ENCODE measurements at regions not wholly inside any gene's neighbourhood (a gene's known extent, or its start where the extent isn't known, plus 50 kb on each side); places are given as distances from the start of the nearest gene placed in this dataset.

DNA sequence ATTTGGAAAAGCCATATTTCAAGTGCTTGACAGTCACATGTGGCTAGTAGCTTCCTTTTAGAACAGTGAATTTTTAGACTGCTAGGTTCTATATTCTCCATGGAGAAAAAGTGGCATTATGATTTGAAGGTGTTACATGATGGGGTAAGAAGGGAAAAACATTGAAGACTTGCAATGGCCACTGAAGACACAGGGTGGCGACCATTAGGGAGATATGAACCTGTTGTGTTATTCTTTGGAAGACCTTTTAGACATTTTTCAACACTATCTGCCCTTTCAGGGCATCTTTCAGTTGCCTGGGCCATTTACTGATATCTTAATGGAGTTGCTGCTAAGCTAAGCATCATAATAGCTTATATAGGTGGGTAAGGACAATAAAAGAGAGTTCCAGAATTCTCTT is 1387.2 kb downstream of the SUCLG1 start:
- intact Hi-C loops (cut with DNase I): no loop called here
- TF ChIP-seq CTCF (IDR thresholded peaks at IDR 0.05): no peak
- no peak for TF ChIP-seq POLR2A (IDR thresholded peaks at IDR 0.05)
- DNase-seq (no peak), ATAC-seq (no peak)
- H3K36me3 ChIP-seq: no peaks in the 10 kb centered on the region
- 86 to 100% (median 91%) methylated on average over 1 of the region's 1 CpG for WGBS, 4 donors
- no peak overlapping the region for H3K4me3 ChIP-seq
- H3K4me1 ChIP-seq: no peaks in the 10 kb centered on the region
- no peaks in the 10 kb centered on the region for H3K9me3 ChIP-seq
- H3K27me3 ChIP-seq: no peaks in the 10 kb centered on the region
- H3K27ac ChIP-seq: no peak overlapping the region

- intact Hi-C loops (cut with DNase I): no loop called here
- no peak for DNase-seq
- Histone ChIP-seq H3K36me3 (no peaks in the 10 kb centered on the region), H3K9me3 (no peaks in the 10 kb centered on the region), H3K4me1 (no peaks in the 10 kb centered on the region), H3K27ac (no peak overlapping the region), H3K4me3 (no peak overlapping the region), H3K27me3 (no peaks in the 10 kb centered on the region)
- TF ChIP-seq POLR2A (IDR thresholded peaks at IDR 0.05) (no peak), CTCF (IDR thresholded peaks at IDR 0.05) (no peak)
- no peak for ATAC-seq
- WGBS, 4 donors: 92 to 96% (median 94%) methylated on average over 5 of the region's 5 CpGs
These were observed 1387.7 kb downstream of the SUCLG1 start for GRCh38 chr2:83071352-83071751.

DNA sequence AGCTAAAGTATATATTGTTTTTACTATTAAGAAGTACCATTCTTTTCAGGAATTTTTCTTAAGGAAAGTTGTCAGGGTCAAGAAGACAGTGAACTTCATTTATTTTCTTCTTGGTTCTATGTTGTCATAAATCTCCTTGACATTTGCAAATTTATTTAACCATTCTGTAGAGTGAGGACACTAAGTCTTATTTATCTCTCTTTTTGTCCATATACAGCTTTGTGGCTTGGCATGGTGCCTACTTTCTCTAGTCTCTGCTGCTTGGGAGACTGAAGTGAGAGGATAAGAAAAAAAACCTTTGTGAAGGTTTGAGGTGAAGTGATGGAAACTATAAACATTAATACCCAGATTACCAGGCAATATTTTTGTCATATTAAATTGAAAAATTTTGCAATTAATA is 1389.4 kb downstream of the SUCLG1 start:
- no peak overlapping the region for H3K4me3 ChIP-seq
- no peaks in the 10 kb centered on the region for H3K4me1 ChIP-seq
- no peaks in the 10 kb centered on the region for H3K9me3 ChIP-seq
- no peak overlapping the region for H3K27ac ChIP-seq
- H3K36me3 ChIP-seq: no peaks in the 10 kb centered on the region
- DNase-seq (no peak), ATAC-seq (no peak)
- TF ChIP-seq POLR2A (IDR thresholded peaks at IDR 0.05) (no peak), CTCF (IDR thresholded peaks at IDR 0.05) (no peak)
- intact Hi-C loops (cut with DNase I): no loop called here
- H3K27me3 ChIP-seq: no peaks in the 10 kb centered on the region

GRCh38 chr2:83068714-83069113 is 1390.4 kb downstream of the SUCLG1 start:
- TF ChIP-seq CTCF (IDR thresholded peaks at IDR 0.05): no peak
- Histone ChIP-seq H3K36me3 (no peaks in the 10 kb centered on the region), H3K4me3 (no peak overlapping the region), H3K4me1 (no peaks in the 10 kb centered on the region), H3K27me3 (no peaks in the 10 kb centered on the region), H3K27ac (no peak overlapping the region), H3K9me3 (no peaks in the 10 kb centered on the region)
- intact Hi-C loops (cut with DNase I): no loop called here
- DNase-seq: no peak
- WGBS, 4 donors: 83 to 100% (median 94%) methylated on average over 1 of the region's 1 CpG
- no peak for ATAC-seq

Data from heart left ventricle (tissue), 16 donors.